ENCODE measurements at regions not wholly inside any gene's neighbourhood (a gene's known extent, or its start where the extent isn't known, plus 50 kb on each side); places are given as distances from the start of the nearest gene placed in this dataset.

- no peak overlapping the region for H2BK5ac ChIP-seq (ENCODE audit: low read depth, low read length)
- H3K79me2 ChIP-seq (ENCODE audit: control insufficient read depth in 1 of 2, insufficient read depth in 2 of 2, low read length in 2 of 2): no peaks in the 10 kb centered on the region
- H3K23ac ChIP-seq (ENCODE audit: insufficient read length): no peak overlapping the region
- no peaks in the 10 kb centered on the region for H3K36me3 ChIP-seq (ENCODE audit: control insufficient read depth in 2 of 4, insufficient read depth in 4 of 4, low read length in 3 of 4)
- H4K8ac ChIP-seq (ENCODE audit: extremely low read depth, insufficient read depth, low read length): no peak overlapping the region
- TF ChIP-seq SIRT6 (IDR thresholded peaks at IDR 0.05; ENCODE audit: low read length) (no peak), RNF2 (IDR thresholded peaks at IDR 0.05; ENCODE audit: borderline replicate concordance, low read depth, low read length, missing control alignments, poor library complexity, severe bottlenecking) (no peak), EGR1 (IDR thresholded peaks at IDR 0.05; ENCODE audit: borderline replicate concordance, low read depth, low read length) (no peak), SRF (IDR thresholded peaks at IDR 0.05; ENCODE audit: low read depth, low read length) (0 out of 2 replicates have a peak, but pooled peaks have one; percentile 7), FOSL1 (IDR thresholded peaks at IDR 0.05; ENCODE audit: insufficient read depth, low read depth, low read length) (no peak), RAD21 (IDR thresholded peaks at IDR 0.05 in 1 of 2, conservative IDR thresholded peaks at IDR 0.05 in 1 of 2; ENCODE audit: low read depth in 2 of 2, low read length in 2 of 2) (no peak), EZH2 (IDR thresholded peaks at IDR 0.05; ENCODE audit: low read depth, low read length, severe bottlenecking) (no peak)
- H3K14ac ChIP-seq (ENCODE audit: insufficient read length): no peak overlapping the region
- H2AFZ ChIP-seq (ENCODE audit: low read length): no peak overlapping the region
- no peak overlapping the region for H4K5ac ChIP-seq (ENCODE audit: insufficient read length, low read depth, low read length)
- no peak overlapping the region for H4K91ac ChIP-seq (replicated peaks; ENCODE audit: insufficient read length, low read length)
- no peaks in the 10 kb centered on the region for H3K9me3 ChIP-seq (ENCODE audit: insufficient read depth in 2 of 2, low read depth in 1 of 2, low read length in 1 of 2)
- H3K56ac ChIP-seq (replicated peaks; ENCODE audit: insufficient read length, low read depth, low read length): no peak overlapping the region
- no peak overlapping the region for H2BK12ac ChIP-seq (ENCODE audit: low read depth, low read length)
- no peak overlapping the region for H3K9ac ChIP-seq (replicated peaks in 1 of 4; ENCODE audit: extremely low read depth in 1 of 4, low read depth in 3 of 4, low read length in 3 of 4)
- POLR2A ChIA-PET (ENCODE audit: partially characterized antibody): no interaction called here
- no peaks in the 10 kb centered on the region for H4K20me1 ChIP-seq (replicated peaks in 1 of 2; ENCODE audit: control insufficient read depth in 1 of 2, insufficient read depth in 2 of 2, low read length in 2 of 2)
- H3K4ac ChIP-seq (replicated peaks; ENCODE audit: insufficient read length, low read depth, low read length): no peak overlapping the region
- WGBS, 2 experiments (ENCODE audit: extremely low coverage in 1 of 2, insufficient coverage in 1 of 2, insufficient read length in 1 of 2, insufficient replicate concordance in 2 of 2, low coverage in 1 of 2, low lambda C conversion rate in 2 of 2, missing lambda C conversion rate in 1 of 2): 100% methylated on average over 1 of the region's 1 CpG; no CpG with 5 or more reads in 1 of the 2 experiments
- no peaks in the 10 kb centered on the region for H3K27me3 ChIP-seq (replicated peaks in 1 of 4; ENCODE audit: control insufficient read depth in 3 of 4, extremely low read depth in 1 of 4, insufficient read depth in 3 of 4, low read length in 3 of 4)
- H2BK120ac ChIP-seq (replicated peaks; ENCODE audit: low read depth, low read length): no peak overlapping the region
- no peak overlapping the region for H2BK15ac ChIP-seq (ENCODE audit: low read length)
- no peaks in the 10 kb centered on the region for H3K79me1 ChIP-seq (ENCODE audit: low read depth, low read length)
- H3K4me3 ChIP-seq (ENCODE audit: extremely low read depth in 1 of 4, insufficient read depth in 2 of 4, low read depth in 3 of 4, low read length in 4 of 4): no peak overlapping the region
- no peak overlapping the region for H2AK5ac ChIP-seq (ENCODE audit: low read depth, low read length)
- no peak overlapping the region for H2BK20ac ChIP-seq (ENCODE audit: low read length)
- DNase-seq (ENCODE audit: low read depth in 1 of 2, low spot score in 2 of 2) (no peak), FAIRE-seq (no peak)
- H3K4me2 ChIP-seq (ENCODE audit: insufficient read depth in 1 of 2, low read depth in 2 of 2, low read length in 2 of 2): no peak overlapping the region
- CTCF ChIA-PET (ENCODE audit: partially characterized antibody): interaction anchor here (0.7 kb wide), 1 partner anchor 19 kb away, joined by 3 read pairs; no protein-coding TSS in a partner anchor
- peaks cover 0 to 11% (median 3%) of the 10 kb centered on the region in 4 experiments; a peak in 3 of 7 replicates for H3K4me1 ChIP-seq (replicated peaks in 1 of 4; ENCODE audit: control insufficient read depth in 3 of 4, insufficient read depth in 4 of 4, low read length in 3 of 4)
- H3K23me2 ChIP-seq (ENCODE audit: low read depth, low read length): no peaks in the 10 kb centered on the region
- no peak overlapping the region for H3K27ac ChIP-seq (ENCODE audit: low read depth, low read length)
- H3K18ac ChIP-seq (ENCODE audit: extremely low read depth, low read length): no peak overlapping the region
Measured at GRCh38 chr13:53298396-53298795, 269.8 kb downstream of the OLFM4 start.
